HG03066 (cell line): ENCODE measurements at regions not wholly inside any gene's neighbourhood (a gene's known extent, or its start where the extent isn't known, plus 50 kb on each side); places are given as distances from the start of the nearest gene placed in this dataset.
"Not testable (repeated sequence)": the region's sequence is repeated elsewhere in the genome, so short reads cannot be mapped to it uniquely, and the experiment has no call there.

Experiments used
- ATAC-seq: cut with Tn5 transposase; IDR thresholded peaks from one replicate; pipeline ENCODE4 v1.9.1; 2021; ENCODE audit warnings: low read depth; ENCODE audit not compliant: unreplicated experiment

GRCh38 chr18:29780816-29781215, 1261.7 kb downstream of the DSC3 start:
- ATAC-seq, result no peak

GRCh38 chr18:29779096-29779495, 1263.4 kb downstream of the DSC3 start:
- ATAC-seq, result no peak

- no peak for ATAC-seq
Measured at GRCh38 chr18:29753379-29753778, 1289.2 kb downstream of the DSC3 start.

- ATAC-seq, result no peak
Measured at GRCh38 chr18:29749704-29750103, 1292.8 kb downstream of the DSC3 start.

GRCh38 chr18:29741461-29741860, 1301.1 kb downstream of the DSC3 start:
- no peak for ATAC-seq

- no peak for ATAC-seq
Measured at GRCh38 chr18:29737620-29738019, 1304.9 kb downstream of the DSC3 start.

- ATAC-seq, result no peak
Measured at GRCh38 chr18:29737190-29737589, 1305.4 kb downstream of the DSC3 start.

- ATAC-seq, result no peak
Measured at GRCh38 chr18:29730073-29730472, 1312.5 kb downstream of the DSC3 start.

GRCh38 chr18:29726646-29727045, 1315.9 kb downstream of the DSC3 start:
- no peak for ATAC-seq

GRCh38 chr18:29723486-29723885, 1319.1 kb downstream of the DSC3 start:
- ATAC-seq, result not testable (repeated sequence)

- not testable (repeated sequence) for ATAC-seq
Measured at GRCh38 chr18:29715960-29716359, 1326.6 kb downstream of the DSC3 start.

GRCh38 chr18:29712785-29713184, 1329.8 kb downstream of the DSC3 start:
- ATAC-seq, result no peak

GRCh38 chr18:29711932-29712331, 1330.6 kb downstream of the DSC3 start:
- no peak for ATAC-seq

GRCh38 chr18:29693334-29693733, 1349.2 kb downstream of the DSC3 start:
- no peak for ATAC-seq

GRCh38 chr18:29681578-29681977, 1361.0 kb downstream of the DSC3 start:
- no peak for ATAC-seq

GRCh38 chr18:29664278-29665036, 1378.1 kb downstream of the DSC3 start:
- no peak for ATAC-seq

GRCh38 chr18:29661924-29662323, 1380.6 kb downstream of the DSC3 start:
- no peak for ATAC-seq

GRCh38 chr18:29660777-29661176, 1381.8 kb downstream of the DSC3 start:
- ATAC-seq, result no peak

- no peak for ATAC-seq
Measured at GRCh38 chr18:29653671-29654215, 1388.8 kb downstream of the DSC3 start.

- ATAC-seq, result no peak
Measured at GRCh38 chr18:29652797-29653196, 1389.7 kb downstream of the DSC3 start.

GRCh38 chr18:29651122-29651680, 1391.3 kb downstream of the DSC3 start:
- ATAC-seq, result no peak

GRCh38 chr18:29648891-29649290, 1393.7 kb downstream of the DSC3 start:
- ATAC-seq, result no peak
